Ovary (tissue), 3 donors: ENCODE measurements at regions not wholly inside any gene's neighbourhood (a gene's known extent, or its start where the extent isn't known, plus 50 kb on each side); places are given as distances from the start of the nearest gene placed in this dataset.

ENCODE experiments used
- POLR2A ChIP-seq: fragments of 450-650 bp; IDR thresholded peaks from one replicate; pipeline ENCODE4 v1.6.1; 2017; ENCODE audit warnings: antibody characterized with exemption, mild to moderate bottlenecking, moderate library complexity
- TF ChIP-seq, protein P1 (sequence below), 3 donors: fragments of 450-650 bp in 2 of 3; fragments of 200-600 bp in 1 of 3; IDR thresholded peaks; one replicate each; pipeline versions ENCODE4 v1.5.1 to v1.8.0; 2016 to 2022; ENCODE audit warnings: antibody characterized with exemption in 3 of 3, mild to moderate bottlenecking in 1 of 3
- donor health status: DM: no; HTN: no; CAD: no.

DNA sequence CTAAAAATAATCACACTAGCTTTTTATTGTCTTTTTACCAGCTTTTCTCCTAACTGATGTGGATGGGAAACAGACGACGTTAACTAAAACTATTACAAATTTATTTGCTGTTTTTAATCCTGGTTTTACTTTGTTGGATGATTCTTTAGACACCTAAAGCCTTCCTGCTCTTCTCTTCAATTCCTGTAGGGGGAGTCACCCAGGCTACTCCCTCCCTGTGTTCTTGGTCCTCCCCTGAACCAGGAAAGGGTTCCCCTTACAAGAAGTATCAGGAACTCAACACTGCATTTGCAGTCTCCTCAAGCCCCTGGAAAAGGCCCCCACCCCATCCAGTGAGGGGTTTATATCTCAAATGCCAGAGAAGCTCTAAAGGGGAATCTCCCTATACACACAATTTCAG is 206.1 kb downstream of the SUCLA2 start:
- TF ChIP-seq, protein P1, sequence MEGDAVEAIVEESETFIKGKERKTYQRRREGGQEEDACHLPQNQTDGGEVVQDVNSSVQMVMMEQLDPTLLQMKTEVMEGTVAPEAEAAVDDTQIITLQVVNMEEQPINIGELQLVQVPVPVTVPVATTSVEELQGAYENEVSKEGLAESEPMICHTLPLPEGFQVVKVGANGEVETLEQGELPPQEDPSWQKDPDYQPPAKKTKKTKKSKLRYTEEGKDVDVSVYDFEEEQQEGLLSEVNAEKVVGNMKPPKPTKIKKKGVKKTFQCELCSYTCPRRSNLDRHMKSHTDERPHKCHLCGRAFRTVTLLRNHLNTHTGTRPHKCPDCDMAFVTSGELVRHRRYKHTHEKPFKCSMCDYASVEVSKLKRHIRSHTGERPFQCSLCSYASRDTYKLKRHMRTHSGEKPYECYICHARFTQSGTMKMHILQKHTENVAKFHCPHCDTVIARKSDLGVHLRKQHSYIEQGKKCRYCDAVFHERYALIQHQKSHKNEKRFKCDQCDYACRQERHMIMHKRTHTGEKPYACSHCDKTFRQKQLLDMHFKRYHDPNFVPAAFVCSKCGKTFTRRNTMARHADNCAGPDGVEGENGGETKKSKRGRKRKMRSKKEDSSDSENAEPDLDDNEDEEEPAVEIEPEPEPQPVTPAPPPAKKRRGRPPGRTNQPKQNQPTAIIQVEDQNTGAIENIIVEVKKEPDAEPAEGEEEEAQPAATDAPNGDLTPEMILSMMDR (IDR thresholded peaks at IDR 0.05), result no peak
- TF ChIP-seq POLR2A, result no peak
